ENCODE measurements at regions not wholly inside any gene's neighbourhood (a gene's known extent, or its start where the extent isn't known, plus 50 kb on each side); places are given as distances from the start of the nearest gene placed in this dataset.

GRCh38 chr1:232221802-232222499 lies 408.0 kb downstream of the SIPA1L2 start:
- in situ Hi-C loops (cut with MboI) (no loop called here), intact Hi-C loops (cut with micrococcal nuclease) (no loop called here)
- FAIRE-seq: no peak
- H3K9me1 ChIP-seq (ENCODE audit: control insufficient read depth, insufficient read depth, low read length): no peaks in the 10 kb centered on the region
- POLR2A ChIA-PET: no interaction called here
- no peak overlapping the region for H3K9ac ChIP-seq (ENCODE audit: insufficient read depth in 1 of 2, low read depth in 2 of 2, low read length in 2 of 2)
- H2AFZ ChIP-seq (ENCODE audit: low read depth, low read length): no peak overlapping the region
- no peaks in the 10 kb centered on the region for H3K27me3 ChIP-seq (ENCODE audit: control insufficient read depth in 2 of 2, insufficient read depth in 2 of 2, low read length in 2 of 2)
- no peaks in the 10 kb centered on the region for H3K9me3 ChIP-seq (replicated peaks; ENCODE audit: control insufficient read depth, insufficient read depth, low read depth, low read length)
- CTCF ChIA-PET (ENCODE audit: low intra/inter-chr PET ratio): no interaction called here
- no peak for ATAC-seq
- H3K4me2 ChIP-seq (ENCODE audit: insufficient read depth, low read length): no peak overlapping the region
- no peaks in the 10 kb centered on the region for H3K79me2 ChIP-seq (ENCODE audit: control insufficient read depth, insufficient read depth, low read length)
- H3K36me3 ChIP-seq (ENCODE audit: control insufficient read depth, insufficient read depth, low read length): no peaks in the 10 kb centered on the region
- no peak overlapping the region for H3K4me3 ChIP-seq
- WGBS (ENCODE audit: insufficient coverage, low coverage, missing lambda C conversion rate): 8% methylated on average over 3 of the region's 3 CpGs
- no peaks in the 10 kb centered on the region for H3K4me1 ChIP-seq (replicated peaks in 1 of 2; ENCODE audit: control insufficient read depth in 2 of 2, insufficient read depth in 2 of 2, low read length in 2 of 2)
- DNase-seq (ENCODE audit: extremely low read depth in 1 of 4, low spot score in 3 of 4): no peak
- no TSS peak for BruUV-seq (replicated peaks)
- no peaks in the 10 kb centered on the region for H4K20me1 ChIP-seq (replicated peaks; ENCODE audit: control insufficient read depth, insufficient read depth, low read length)
- TF ChIP-seq MTA1 (IDR thresholded peaks at IDR 0.05; ENCODE audit: borderline replicate concordance) (no peak), TARDBP (IDR thresholded peaks at IDR 0.05) (no peak), SNAPC5 (CRISPR knock-in tag; IDR thresholded peaks at IDR 0.05) (no peak), TGIF2 (CRISPR knock-in tag; IDR thresholded peaks at IDR 0.05) (no peak), ZNF740 (CRISPR knock-in tag; IDR thresholded peaks at IDR 0.05) (no peak), ZNF740 (tag; IDR thresholded peaks at IDR 0.05) (no peak), ATF1 (CRISPR knock-in tag; IDR thresholded peaks at IDR 0.05) (no peak), ATF1 (tag; IDR thresholded peaks at IDR 0.05) (no peak), ZNF695 (CRISPR knock-in tag; IDR thresholded peaks at IDR 0.05) (no peak), BRD9 (IDR thresholded peaks at IDR 0.05; ENCODE audit: low read depth, partially characterized antibody) (no peak), ZFPM2 (CRISPR knock-in tag; IDR thresholded peaks at IDR 0.05) (no peak), ZFX (CRISPR knock-in tag; IDR thresholded peaks at IDR 0.05) (no peak), ZNF655 (CRISPR knock-in tag; IDR thresholded peaks at IDR 0.05) (no peak), ATF6 (CRISPR knock-in tag; IDR thresholded peaks at IDR 0.05) (no peak), ZNF707 (CRISPR knock-in tag; conservative IDR thresholded peaks at IDR 0.05) (no peak), SAP30 (IDR thresholded peaks at IDR 0.05; ENCODE audit: borderline replicate concordance, insufficient read depth, low read depth, low read length, poor library complexity, severe bottlenecking) (no peak), MEF2A (IDR thresholded peaks at IDR 0.05; ENCODE audit: control insufficient read depth, low read depth, low read length) (no peak), DEAF1 (CRISPR knock-in tag; IDR thresholded peaks at IDR 0.05) (no peak), BCOR (IDR thresholded peaks at IDR 0.05) (no peak)
- H3K27ac ChIP-seq (ENCODE audit: extremely low read depth, low read depth, low read length): no peak overlapping the region

Data from K562 (cell line).